ENCODE measurements at regions not wholly inside any gene's neighbourhood (a gene's known extent, or its start where the extent isn't known, plus 50 kb on each side); places are given as distances from the start of the nearest gene placed in this dataset.

DNA sequence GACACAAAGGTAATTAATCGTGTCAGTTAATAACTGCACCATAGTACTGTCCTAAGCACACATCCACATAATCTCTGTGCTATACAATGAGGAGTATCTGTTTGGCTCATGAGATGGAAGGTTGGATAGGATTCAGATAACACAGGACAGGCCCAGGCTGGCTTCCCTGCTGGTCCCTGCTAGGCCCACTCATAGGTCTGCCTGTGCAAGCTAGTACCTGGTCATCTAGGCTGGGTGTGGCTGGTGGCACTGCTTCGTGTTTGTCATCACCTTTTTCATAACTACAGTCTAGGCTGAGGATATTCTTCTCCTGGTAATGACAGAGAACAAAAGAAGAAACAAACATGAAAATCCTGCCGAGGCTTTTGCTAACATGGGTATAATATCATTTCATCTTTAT is 392.8 kb downstream of the TRIB2 start:
- no peak for DNase-seq

DNA sequence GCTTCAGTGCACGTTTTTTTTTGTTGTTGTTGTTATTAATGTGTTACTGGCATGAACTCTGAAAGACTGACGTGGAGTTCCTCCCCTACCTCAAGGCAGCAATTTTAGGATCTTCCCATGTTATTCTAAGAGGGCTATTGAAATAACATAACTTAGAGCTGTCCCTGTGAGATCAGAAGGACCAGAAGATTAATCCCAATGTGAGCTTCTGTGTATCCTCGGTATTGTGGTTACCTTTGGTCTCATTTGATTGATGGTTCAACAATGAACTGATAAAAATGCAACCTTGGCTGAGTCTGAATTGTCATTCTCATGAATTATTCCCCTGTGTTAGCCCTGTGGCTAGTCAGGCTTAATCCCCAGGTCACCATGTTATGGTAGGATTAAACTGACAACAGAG is 394.1 kb downstream of the TRIB2 start:
- DNase-seq: no peak

DNA sequence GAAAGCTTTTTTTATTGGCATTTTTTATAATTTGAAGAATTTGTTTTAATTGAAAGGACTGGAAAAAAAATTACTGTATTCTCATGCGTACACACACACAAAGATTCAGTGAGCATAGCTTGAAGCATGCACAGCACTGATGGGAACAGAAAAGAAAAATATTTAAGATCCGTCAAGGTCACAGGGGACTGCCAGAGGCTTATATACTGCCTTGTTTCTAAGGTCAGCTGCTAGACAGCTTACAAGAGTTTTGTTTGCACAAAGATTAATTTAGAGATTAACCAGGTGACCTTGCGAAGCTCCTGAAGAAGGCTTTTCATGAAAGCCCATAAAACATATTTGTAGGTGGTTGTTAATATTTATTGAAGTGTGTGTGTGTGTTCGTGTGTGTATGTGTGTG is 396.3 kb downstream of the TRIB2 start:
- no peak for DNase-seq

DNA sequence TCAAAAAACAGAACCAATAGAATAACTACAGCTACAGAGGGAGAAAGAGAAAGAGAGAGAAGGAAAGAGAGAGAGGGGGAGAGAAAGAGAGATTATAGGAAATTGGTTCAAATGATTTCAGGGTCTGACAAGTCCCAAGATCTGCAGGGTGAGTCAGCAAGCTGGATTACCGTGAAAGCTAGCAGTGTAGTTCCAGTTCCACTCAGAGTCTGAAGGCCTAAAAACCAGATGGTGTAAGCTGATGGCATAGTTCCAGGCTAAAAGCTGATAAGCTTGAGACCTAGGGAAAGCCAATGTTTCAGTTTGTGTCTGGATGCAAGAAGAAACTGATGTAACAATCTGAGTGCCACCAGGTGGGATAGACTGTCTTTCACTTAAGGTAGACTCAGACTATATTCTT is 397.7 kb downstream of the TRIB2 start:
- no peak for DNase-seq

DNA sequence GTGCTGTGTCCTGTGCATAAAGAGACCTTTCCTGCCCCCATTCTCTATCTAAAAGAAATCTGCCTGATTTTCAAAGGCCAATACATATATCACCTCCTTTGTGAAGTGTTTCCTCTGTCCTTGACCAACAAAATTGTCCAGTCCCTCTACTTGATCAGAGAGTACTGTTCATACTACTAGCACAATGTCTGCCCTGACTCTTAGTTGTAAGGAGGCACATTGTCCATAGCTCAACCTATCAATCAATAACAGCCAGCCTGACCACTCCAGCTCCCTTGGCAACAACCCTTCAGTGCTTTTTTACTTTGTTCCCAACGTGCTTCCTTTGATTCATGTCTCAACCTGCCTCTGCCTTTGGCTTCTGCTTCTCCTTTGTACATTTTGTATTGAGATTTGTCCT is 398.9 kb downstream of the TRIB2 start:
- DNase-seq: no peak

DNA sequence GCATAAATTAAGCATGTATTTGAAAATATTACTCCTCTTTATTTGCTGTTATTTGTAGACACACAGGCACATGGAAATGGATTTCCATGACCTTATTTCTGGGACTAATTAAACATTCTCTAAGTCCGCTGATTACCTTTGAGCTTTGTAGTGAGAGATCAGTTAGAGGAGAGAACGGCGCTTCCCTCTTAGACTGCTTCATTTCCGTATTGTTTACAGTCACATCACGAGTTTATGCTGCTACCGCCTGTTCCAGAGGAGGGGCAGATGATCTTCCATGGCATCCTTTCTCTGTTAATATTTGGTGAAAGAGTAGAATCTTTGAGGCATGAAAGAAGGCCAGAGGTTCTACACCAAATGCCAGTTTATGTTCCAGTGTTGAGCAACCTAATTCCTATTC is 404.4 kb downstream of the TRIB2 start:
- no peak for DNase-seq

DNA sequence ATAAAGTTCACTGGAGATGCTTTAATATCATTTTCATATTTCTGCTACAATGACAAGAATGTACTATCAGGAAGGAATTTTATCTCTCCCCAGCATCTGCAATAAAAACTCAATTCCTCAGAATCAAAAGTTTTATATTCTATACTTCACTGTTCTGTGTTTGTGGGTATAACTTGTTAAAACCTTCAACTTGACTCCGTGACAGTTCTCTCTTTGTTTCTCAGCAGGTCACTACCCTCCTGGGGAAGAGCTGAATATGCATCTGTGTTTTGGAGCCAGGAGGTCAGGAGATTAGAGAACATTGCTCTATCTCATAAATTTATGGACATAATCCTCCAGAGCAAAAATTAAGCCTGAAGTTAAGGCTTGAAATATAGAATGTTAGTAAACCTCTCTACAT is 411.4 kb downstream of the TRIB2 start:
- no peak for DNase-seq

DNA sequence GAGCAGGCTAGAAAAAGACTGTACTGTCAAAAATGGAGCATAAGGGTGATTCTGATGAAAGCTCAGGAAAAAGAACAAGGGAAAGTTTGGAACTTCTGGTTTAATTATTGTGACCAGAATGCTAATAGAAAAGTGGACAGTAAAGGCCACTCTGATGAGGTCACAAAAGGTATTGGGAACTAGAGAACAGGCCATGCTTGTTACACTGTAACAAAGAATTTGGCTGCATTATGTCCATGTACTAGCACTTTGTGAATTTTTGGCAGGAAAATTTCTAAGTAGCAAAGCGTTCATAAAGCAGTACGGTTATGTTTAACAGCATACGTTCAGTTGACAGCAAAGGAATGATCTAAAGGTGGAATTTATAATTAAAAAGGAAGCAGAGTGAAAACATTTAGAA is 418.6 kb downstream of the TRIB2 start:
- DNase-seq: no peak

DNA sequence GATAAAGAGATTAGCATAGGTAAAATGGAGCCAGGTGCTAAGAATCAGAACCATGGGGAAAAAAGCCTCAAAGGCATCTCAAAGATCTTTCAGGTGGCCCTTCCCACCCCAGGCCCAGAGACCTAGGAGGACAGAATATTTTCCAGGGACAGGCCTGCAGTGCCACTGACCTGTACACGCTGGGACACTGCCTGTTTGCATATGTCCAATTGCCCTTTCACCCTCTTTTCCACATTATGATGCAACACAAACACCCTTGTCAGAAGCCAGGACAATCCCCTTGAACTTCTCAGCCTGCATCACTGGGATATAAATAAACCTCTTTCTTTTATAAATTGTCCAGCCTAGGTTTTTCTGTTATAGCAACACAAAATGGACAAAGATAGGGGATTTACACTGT is 419.1 kb downstream of the TRIB2 start:
- no peak for DNase-seq

DNA sequence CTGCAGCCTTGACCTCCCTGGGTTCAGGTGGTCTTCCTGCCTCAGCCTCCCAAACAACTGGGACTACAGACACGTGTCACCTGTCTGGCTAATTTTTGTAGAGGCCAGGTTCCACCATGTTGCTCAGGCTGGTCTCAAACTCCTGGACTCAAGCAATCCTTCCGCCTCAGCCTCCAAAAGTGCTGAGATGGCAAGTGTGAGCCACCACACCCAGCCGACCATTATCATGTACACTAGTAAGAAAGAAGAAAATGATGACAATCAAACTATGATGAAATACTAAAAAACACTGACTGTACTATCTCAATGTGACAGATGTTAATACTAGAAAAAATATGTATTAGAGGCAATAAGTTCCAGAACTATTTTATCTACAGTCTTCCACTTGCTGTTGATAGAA is 420.9 kb downstream of the TRIB2 start:
- DNase-seq: no peak

DNA sequence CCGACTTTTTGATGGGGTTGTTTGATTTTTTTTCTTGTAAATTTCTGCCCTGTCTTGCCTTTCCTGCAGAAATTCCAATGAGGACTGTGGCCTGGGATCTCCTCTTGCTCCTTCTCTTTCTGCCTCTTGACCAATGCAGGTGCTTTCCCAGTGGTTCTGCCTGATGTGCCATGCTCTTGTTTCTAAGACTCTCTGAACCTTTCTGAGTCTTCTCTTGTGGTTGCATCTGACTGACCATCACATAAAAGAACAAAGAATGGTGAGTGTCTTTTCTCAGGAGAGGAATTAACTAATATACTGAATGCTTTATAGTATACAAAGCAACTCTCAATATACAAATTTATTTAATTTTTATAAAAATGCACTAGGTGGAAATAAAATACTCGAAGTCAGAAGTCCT is 424.6 kb downstream of the TRIB2 start:
- no peak for DNase-seq

DNA sequence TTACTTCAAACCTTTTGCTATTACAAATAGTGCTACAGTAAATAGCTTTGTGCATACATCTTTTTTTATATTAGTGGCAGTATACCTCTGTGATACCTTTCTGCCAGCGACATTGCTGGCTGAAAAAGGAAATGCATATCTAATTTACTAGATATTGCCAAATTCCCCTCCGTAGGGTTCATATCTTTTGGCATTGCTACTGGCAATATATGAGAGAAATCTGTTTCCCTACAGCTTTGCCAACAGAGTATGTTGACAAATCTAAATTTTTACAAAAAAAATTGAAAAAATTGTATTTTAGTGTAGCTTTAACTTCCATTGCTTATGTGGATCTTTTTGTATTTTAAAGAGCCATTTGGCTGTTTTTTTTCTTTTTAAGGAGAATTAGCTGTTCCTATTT is 426.7 kb downstream of the TRIB2 start:
- no peak for DNase-seq

DNA sequence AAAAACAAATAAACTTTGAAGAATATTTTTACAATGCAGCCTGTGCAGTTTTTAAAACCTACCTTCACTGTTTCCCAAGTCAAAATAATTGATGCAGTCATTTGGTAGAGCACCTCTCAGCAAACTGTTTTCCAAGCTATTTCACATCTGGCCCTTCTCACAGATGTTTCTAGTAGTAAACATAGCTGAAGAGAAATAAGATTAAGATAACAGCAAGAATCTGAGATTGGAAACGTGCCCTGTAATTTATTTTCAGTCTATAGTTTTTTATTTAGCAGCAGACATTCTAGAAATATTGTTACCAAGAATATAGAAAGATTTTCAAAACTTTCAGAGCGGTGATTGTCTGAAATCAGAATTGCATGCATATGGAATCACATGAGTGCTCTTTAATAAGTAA is 440.2 kb downstream of the TRIB2 start:
- DNase-seq: no peak

DNA sequence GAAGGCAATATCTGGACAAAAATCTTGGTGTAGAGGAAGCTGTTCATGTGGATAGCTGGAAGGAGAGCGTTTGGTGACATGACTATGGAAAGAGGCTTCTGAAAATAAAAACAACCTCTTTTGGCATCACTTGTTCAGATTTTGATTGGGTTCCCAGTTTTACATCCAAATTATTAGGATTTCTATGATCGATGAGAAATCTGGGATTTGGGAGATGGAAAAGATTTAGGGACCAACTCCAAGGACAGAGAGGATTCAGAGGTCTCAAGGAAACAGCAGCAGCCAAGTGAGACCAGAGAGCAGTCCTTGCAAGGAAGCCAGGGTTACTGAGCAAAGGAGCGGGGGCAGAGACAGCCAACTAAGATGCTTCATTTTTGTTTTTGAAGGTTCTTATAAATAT is 441.7 kb downstream of the TRIB2 start:
- no peak for DNase-seq

DNA sequence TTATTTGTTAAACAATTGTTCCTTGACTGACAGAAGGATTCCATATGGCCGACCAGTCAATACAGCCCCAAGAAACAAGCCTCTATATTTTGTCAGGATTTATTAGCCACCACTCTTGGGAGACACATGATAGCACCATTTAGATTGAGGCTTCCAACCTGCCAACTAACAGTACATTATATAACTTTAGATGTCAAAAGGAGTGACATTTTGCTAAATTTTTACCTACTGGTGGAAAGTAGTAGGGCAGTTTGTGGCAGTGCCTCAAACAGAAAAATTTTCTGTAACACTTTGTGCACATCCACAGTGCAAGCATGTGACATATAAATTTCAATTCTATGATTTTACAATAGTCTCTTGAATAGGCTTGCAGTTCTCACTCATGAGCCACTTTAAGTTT is 464.0 kb downstream of the TRIB2 start:
- DNase-seq: no peak

DNA sequence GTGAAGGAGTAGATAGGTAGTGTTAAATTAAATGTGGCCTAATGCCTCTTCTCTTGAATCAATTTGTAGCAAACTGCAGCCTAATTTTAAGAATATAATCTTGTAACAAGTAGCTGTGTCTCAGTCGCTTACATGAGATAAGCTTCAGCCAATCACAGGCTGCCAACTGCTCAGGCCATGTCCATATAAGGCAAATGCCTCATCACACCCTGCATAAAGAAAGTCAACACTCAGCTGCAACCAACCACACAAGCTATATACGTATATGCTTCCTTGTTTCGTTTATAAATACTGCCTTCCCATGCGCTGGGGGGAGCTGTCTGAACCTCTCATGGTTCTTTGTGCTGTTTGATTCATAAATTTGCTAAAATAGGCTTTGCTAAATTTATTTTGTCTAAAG is 476.3 kb downstream of the TRIB2 start:
- no peak for DNase-seq

DNA sequence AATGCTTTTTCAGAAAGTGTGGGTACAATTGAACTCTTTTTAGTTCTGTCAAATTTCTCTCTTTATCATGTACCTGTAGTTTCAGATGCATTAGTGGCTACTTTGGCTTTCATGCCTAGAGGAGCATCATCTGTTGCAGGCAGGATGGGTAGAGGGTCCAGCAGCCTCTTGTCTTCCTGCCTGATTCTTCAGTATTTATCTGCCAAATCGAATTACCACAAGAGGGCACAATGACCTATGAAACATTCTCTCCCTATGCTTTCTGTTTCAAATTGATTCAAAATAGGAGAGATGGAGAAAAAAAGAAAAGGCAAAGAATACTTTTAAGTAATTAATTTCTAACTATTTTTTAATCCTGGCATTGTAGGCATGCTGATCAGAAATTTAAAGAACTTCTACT is 477.2 kb downstream of the TRIB2 start:
- DNase-seq: peak; percentile 24

DNA sequence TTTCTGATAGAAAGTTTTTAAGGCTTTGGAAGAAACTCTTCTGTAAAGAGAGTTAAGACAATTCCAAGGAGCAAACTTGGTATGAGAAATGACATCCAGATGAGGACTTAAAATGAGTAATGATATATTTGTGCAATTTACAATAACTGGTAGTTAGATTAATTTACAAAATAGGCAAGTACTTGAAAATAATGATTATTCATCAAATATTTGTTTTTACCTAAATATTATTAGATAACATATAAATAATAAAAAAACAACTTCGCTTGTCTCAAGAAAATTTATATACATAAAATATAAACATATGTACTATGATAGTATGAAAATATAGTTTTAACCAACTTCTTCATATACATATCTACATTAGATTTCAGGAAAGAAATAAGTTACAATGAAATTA is 478.5 kb downstream of the TRIB2 start:
- DNase-seq: no peak

DNA sequence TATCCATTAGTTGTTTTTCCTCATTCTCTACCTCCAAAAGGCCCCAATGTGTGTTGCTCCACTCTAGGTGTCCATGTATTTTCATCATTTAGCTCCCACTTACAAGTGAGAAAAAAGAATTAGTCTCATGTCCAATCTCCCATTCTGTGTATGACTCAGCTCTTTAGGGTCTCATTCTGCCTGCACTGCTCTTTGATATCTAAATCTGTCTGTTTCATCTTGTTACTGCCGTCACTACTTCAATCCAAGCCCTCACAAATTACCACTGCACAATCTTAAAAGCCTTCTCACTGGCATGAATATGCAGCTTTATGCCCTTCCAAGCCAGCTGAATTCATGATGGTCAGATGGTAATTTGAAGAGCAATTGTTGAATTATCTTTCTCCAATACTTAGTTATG is 480.5 kb downstream of the TRIB2 start:
- DNase-seq: no peak

DNA sequence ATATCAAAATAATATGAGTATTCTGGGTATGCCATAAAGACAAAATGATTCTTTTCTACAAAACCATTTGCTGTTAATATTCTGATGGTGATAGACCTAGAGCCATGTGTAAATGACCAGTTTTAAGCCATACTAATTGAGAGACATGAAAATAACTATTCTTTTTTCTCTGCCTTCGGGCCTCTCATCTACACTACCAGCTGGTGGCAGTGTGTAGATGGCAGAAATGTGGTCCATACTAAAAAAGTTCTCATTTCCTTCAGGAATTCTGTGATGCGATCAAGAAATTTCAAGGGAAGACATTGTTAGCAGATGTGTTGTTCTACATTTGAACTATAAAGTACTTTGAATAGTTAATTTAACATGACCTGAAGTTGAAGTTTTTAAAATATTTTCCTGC is 485.2 kb downstream of the TRIB2 start:
- DNase-seq: no peak

DNA sequence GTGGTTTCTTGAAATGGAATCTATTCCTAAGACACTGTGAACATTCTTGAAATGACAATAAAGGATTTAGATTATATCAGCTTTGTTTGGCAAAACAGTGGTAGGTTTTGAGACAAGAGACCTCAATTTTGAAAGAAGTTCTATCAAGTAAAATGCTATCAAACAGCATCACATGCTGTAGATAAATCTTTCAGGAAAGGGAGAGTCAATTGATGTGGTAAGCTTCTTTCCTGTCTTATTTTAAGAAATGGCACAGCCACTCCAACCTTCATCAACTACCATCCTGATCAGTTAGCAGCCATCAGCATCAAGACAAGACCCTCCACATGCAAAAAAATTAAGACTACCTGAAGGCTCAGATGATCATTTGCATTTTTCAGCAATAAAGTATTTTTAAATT is 495.4 kb downstream of the TRIB2 start:
- no peak for DNase-seq

DNA sequence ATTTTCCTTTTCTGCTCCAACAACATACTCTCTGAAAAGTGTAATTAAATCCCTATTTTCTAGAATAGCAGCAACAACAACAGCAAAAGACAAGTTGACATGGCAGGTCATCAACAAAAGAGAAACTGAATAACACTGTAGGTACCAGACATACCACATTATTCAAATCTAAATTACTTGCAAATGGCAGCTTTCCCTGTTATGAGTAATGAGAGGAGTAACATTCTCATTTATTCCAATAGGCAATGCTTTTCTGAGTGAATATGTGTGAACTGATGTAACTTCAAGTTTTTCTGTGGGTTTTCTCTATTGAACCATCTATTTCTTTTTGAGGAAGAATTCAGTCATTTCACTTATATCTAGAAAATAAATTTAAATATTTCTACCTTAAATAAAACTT is 501.5 kb downstream of the TRIB2 start:
- no peak for DNase-seq

DNA sequence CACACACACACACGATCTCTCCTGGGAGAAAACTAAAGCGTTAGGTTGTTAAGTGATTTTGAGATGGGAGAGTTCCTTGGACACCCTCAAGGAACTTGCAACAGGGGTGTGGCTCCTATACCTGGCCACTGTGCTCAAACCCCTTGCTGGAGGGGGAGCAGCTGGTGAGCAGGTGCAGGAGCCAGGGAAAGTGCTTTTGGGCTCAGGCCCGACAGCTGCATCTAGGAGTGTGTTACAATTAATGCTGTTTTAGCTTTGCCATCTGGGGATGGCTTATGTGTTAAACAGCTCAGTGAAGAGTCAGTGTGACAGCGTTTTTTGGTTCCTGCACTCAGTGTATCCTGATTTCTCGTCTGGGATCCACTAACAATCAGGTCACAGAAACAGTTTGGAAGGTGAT is 510.8 kb downstream of the TRIB2 start:
- peak; percentile 55 for DNase-seq

DNA sequence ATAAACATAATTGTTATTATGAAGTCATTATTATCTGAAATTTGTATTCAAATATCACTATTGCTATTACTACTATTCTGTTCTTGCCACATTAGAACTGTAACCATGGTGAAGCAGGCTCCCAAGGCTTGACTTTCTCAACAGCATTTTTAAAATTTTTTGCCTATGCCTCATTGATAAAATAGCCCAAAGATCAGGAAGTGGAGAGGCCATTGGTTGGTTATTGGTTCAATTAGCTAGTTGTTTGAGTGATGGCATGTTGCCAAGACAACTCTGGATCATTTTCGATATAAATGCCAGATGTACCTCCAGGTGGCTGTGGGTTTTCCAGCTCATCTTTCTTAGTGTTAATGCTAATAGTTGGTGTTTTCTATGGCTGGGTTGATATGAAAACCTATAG is 513.5 kb downstream of the TRIB2 start:
- DNase-seq: no peak

DNA sequence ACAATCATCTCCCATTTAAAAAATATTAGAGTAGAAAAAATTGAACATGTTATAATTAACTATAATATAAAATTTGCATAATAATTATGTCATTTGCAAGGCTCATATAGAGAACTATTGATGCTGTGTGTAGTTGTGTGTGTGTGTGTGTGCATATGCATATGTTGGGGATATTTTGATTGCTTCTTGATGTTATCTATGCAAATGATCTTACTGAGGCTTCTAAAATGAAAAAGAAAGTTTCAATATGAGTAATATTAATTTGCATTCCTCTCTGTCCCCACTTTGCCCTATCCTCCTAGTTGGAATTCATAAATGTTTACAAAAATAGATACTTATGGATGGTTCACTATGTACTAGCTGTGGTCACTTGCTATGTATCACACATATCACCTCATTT is 523.3 kb downstream of the TRIB2 start:
- no peak for DNase-seq

DNA sequence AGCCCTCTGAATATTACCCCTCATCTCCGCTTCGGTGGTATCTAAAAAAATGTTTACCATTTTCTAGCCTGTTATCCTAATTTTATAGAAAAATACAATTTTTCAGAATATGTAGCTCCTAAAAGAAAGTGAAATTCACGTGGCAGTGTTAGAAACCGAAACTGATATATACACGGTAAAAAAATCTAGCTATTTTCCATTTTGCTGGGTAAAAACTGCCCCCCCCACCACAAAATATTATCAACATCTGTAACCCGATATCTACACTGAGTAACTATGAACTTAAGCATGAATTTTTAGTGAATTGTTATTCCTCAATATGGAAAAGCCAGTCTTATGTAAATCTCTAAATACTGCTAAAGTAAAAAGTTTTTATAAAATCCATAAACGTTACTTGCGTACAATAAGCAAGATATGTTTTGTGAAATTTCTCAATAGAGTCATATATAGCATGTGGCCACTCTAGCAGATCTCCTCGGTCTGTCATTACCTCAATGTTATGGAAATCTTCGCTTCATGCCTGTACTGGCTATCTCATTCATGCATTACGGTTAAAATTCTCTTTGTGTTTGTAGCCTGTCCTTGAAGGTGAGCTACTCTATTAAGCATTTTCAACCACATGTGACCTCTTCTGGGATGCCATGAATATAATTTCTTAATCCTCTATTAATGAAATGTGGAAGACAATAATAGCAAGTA is 524.2 kb downstream of the TRIB2 start:
- DNase-seq: no peak
